Smooth muscle cell (in vitro differentiated cells): ENCODE measurements at regions not wholly inside any gene's neighbourhood (a gene's known extent, or its start where the extent isn't known, plus 50 kb on each side); places are given as distances from the start of the nearest gene placed in this dataset.

Source experiments
- DNase-seq: peaks from one replicate; lab custom pipeline; 2025; ENCODE audit not compliant: unreplicated experiment; lab: John Stamatoyannopoulos, UW
- H2AFZ ChIP-seq: fragments of 200-600 bp; sonication (generic); 2 replicates; pipeline ENCODE4 v1.6.0; 2016; ENCODE audit warnings: antibody characterized with exemption, low read depth, mild to moderate bottlenecking
- H3F3A ChIP-seq: fragments of 200-600 bp; sonication (generic); 2 replicates; pipeline ENCODE4 v1.6.0; 2017; ENCODE audit warnings: antibody characterized with exemption, low read depth
- H3K27ac ChIP-seq: fragments of 200-600 bp; sonication (generic); 2 replicates; pipeline ENCODE4 v1.5.1; 2016; ENCODE audit warnings: low read depth, mild to moderate bottlenecking
- H3K27me3 ChIP-seq: fragments of 200-600 bp; sonication (generic); 2 replicates; pipeline ENCODE4 v1.6.1; 2016; ENCODE audit warnings: low read depth, mild to moderate bottlenecking
- H3K36me3 ChIP-seq: fragments of 200-600 bp; sonication (generic); 2 replicates; pipeline ENCODE4 v1.5.1; 2016; ENCODE audit warnings: low read depth
- H3K4me1 ChIP-seq: fragments of 200-600 bp; sonication (generic); 2 replicates; pipeline ENCODE4 v1.5.1; 2016; ENCODE audit warnings: low read depth
- H3K4me2 ChIP-seq: fragments of 200-600 bp; sonication (generic); 2 replicates; pipeline ENCODE4 v1.6.0; 2016; ENCODE audit warnings: mild to moderate bottlenecking
- H3K4me3 ChIP-seq: fragments of 200-600 bp; sonication (generic); 2 replicates; pipeline ENCODE4 v1.5.1; 2016; ENCODE audit warnings: mild to moderate bottlenecking
- H3K79me2 ChIP-seq: fragments of 200-600 bp; sonication (generic); 2 replicates; pipeline ENCODE4 v1.6.0; 2016; ENCODE audit warnings: low read depth, mild to moderate bottlenecking
- H3K9ac ChIP-seq: fragments of 200-600 bp; sonication (generic); 2 replicates; pipeline ENCODE4 v1.6.0; 2016; ENCODE audit warnings: low read depth
- H3K9me3 ChIP-seq: fragments of 200-600 bp; sonication (generic); replicated peaks from 2 replicates; pipeline ENCODE4 v1.5.1; 2016; ENCODE audit warnings: low read depth
- H4K20me1 ChIP-seq: fragments of 200-600 bp; sonication (generic); 2 replicates; pipeline ENCODE4 v1.6.0; 2016; ENCODE audit warnings: low read depth
- CTCF ChIP-seq: fragments of 200-600 bp; sonication (generic); IDR thresholded peaks from 2 replicates; pipeline ENCODE4 v1.5.1; 2017; ENCODE audit warnings: borderline replicate concordance, mild to moderate bottlenecking, antibody characterized with exemption; ENCODE audit not compliant: insufficient read depth, poor library complexity, severe bottlenecking
- WGBS: methylation state at CpG from one replicate; pipeline ENCODE4 v1.1.7; 2016; ENCODE audit warnings: low lambda C conversion rate; 5-methylcytosine and 5-hydroxymethylcytosine counted together

DNA sequence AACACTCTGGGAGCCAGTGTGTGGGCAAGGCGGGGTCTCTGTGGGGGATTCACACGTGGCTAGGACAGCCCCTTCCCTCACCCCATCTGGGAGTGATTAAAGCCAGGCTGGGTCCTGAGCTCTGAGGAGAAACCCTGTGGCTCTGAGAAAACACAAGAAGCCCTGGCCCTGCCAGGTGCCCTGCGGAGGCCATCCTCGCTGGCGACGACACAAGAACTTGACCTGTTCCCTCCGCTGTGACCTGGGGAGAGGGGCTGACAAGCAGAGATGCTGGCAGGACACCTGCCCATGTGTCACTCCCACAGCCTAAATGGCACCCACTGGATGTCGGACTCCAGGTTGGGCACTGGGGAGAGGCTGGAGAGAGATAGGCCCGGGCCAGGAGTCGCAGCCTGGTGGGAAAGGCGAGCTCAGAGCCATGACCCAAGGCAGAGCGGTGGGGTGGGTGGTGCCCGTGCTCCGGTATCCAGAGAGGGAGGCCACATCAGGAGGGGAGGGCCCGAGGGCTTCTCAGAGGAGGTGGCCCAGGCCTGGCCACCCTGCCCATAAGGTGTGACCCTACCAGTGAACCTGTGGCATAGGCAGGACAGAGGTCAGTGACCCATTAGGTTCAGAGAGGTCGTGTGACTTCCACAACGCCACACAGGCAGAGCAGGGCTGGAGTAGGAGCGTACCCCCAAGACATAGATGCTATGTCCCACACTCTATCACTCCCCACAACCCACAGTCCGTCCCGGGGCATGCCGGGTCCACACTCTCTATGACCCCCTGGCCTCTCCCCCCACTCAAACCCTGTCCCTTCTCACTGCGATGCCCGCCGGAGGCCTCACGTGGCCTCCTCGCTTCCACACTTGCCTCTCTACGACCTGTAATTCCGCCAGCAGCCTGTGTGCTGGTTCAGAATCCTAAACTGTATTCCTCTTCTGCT lies 59.4 kb upstream of the HPCAL1 start:
- H3K4me1 ChIP-seq = no peaks in the 10 kb centered on the region
- H3K4me3 ChIP-seq = no peak overlapping the region
- no peaks in the 10 kb centered on the region for H3K9me3 ChIP-seq
- H3K9ac ChIP-seq = no peak overlapping the region
- 94% methylated on average over 28 of the region's 28 CpGs for WGBS
- H3F3A ChIP-seq = no peaks in the 10 kb centered on the region
- no peaks in the 10 kb centered on the region for H3K79me2 ChIP-seq
- no peak for DNase-seq
- H3K36me3 ChIP-seq = no peaks in the 10 kb centered on the region
- H4K20me1 ChIP-seq = no peaks in the 10 kb centered on the region
- TF ChIP-seq CTCF = no peak
- H3K4me2 ChIP-seq = no peak overlapping the region
- H2AFZ ChIP-seq = no peak overlapping the region
- H3K27ac ChIP-seq = no peak overlapping the region
- H3K27me3 ChIP-seq = no peaks in the 10 kb centered on the region

DNA sequence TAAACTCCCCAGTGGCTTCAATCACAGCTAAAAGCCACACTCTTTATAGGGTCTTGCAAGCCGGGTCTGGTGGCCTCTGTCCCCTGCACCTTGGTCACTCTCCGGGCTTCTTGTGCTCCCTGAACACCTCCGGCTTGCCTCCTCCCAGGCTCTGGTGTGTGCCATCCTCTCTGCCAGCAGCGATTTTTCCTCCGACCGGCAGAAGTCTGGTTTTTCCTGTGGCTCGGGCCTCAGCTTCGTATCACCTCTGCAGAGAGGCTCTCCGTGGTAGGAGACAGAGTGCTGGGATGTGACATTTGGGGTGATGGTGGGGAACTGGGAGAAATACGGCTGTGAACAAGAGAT lies 58.8 kb upstream of the HPCAL1 start:
- H2AFZ ChIP-seq = no peak overlapping the region
- H3K36me3 ChIP-seq = no peaks in the 10 kb centered on the region
- no peak for DNase-seq
- WGBS = 95% methylated on average over 10 of the region's 10 CpGs
- no peak for TF ChIP-seq CTCF
- H3K27me3 ChIP-seq = no peaks in the 10 kb centered on the region
- no peak overlapping the region for H3K4me3 ChIP-seq
- H3K9ac ChIP-seq = no peak overlapping the region
- H3F3A ChIP-seq = no peaks in the 10 kb centered on the region
- H4K20me1 ChIP-seq = no peaks in the 10 kb centered on the region
- H3K79me2 ChIP-seq = no peaks in the 10 kb centered on the region
- H3K4me1 ChIP-seq = no peaks in the 10 kb centered on the region
- H3K4me2 ChIP-seq = no peak overlapping the region
- H3K9me3 ChIP-seq = no peaks in the 10 kb centered on the region
- H3K27ac ChIP-seq = no peak overlapping the region

- H3K4me3 ChIP-seq = no peak overlapping the region
- H3K27ac ChIP-seq = no peak overlapping the region
- no peaks in the 10 kb centered on the region for H3K36me3 ChIP-seq
- no peak overlapping the region for H3K9ac ChIP-seq
- H3K27me3 ChIP-seq = no peaks in the 10 kb centered on the region
- no peaks in the 10 kb centered on the region for H3K9me3 ChIP-seq
- no peak for TF ChIP-seq CTCF
- no peaks in the 10 kb centered on the region for H4K20me1 ChIP-seq
- H3K4me1 ChIP-seq = no peaks in the 10 kb centered on the region
- WGBS = 82% methylated on average over 8 of the region's 8 CpGs
- no peak overlapping the region for H2AFZ ChIP-seq
- DNase-seq = no peak
- H3K4me2 ChIP-seq = no peak overlapping the region
- H3K79me2 ChIP-seq = no peaks in the 10 kb centered on the region
- H3F3A ChIP-seq = no peaks in the 10 kb centered on the region
Observed at GRCh38 chr2:10245021-10245420, 57.7 kb upstream of the HPCAL1 start.

DNA sequence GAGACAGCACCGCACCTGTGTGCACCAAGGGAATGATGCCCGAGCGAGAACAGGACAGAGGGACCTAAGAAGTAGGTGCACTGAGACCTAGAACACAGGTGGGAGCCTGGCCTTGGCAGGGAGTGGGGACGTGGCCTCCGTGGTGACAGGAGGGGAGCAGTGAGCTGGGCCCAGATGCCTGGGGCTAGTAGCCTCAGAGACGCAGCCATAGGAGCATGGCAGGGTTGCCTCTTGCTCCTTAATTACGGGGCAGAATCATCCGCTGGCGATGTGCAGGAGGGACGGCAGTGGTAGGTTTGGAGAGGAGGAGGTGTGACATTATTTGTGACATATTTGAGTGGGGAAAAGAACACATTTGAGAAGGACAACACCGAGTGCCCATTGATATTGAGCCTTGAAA lies 57.0 kb upstream of the HPCAL1 start:
- H4K20me1 ChIP-seq = no peaks in the 10 kb centered on the region
- no peak overlapping the region for H2AFZ ChIP-seq
- no peaks in the 10 kb centered on the region for H3F3A ChIP-seq
- 90% methylated on average over 11 of the region's 11 CpGs for WGBS
- H3K9me3 ChIP-seq = peaks cover 3% of the 10 kb centered on the region
- no peak for TF ChIP-seq CTCF
- no peaks in the 10 kb centered on the region for H3K79me2 ChIP-seq
- H3K4me1 ChIP-seq = no peaks in the 10 kb centered on the region
- H3K4me3 ChIP-seq = no peak overlapping the region
- DNase-seq = no peak
- H3K9ac ChIP-seq = no peak overlapping the region
- H3K27me3 ChIP-seq = no peaks in the 10 kb centered on the region
- H3K36me3 ChIP-seq = no peaks in the 10 kb centered on the region
- no peak overlapping the region for H3K4me2 ChIP-seq
- no peak overlapping the region for H3K27ac ChIP-seq
